Transverse colon (tissue), 4 donors: ENCODE measurements at regions not wholly inside any gene's neighbourhood (a gene's known extent, or its start where the extent isn't known, plus 50 kb on each side); places are given as distances from the start of the nearest gene placed in this dataset.
A peak's percentile ranks its signal among the peaks of the same experiment; 100 is the strongest.

Experiments
- DNase-seq: peaks from one replicate; pipeline ENCODE4 v3.0.0-alpha.2; 2019
- H3K27ac ChIP-seq, 4 donors: fragments of 200-600 bp; sonication (generic); 2 replicates each; pipeline ENCODE4 v1.5.1; 2016 to 2018; ENCODE audit warnings: inconsistent platforms in 4 of 4
- H3K27me3 ChIP-seq: fragments of 200-600 bp; sonication (generic); 2 replicates; pipeline ENCODE4 v1.5.1; 2017; ENCODE audit warnings: inconsistent platforms
- H3K36me3 ChIP-seq, 4 donors: fragments of 200-600 bp; sonication (generic); 2 replicates each; pipeline ENCODE4 v1.5.1; 2017 to 2019; ENCODE audit warnings: inconsistent platforms in 4 of 4
- H3K4me1 ChIP-seq, 4 donors: fragments of 200-600 bp; sonication (generic); 2 replicates each; pipeline ENCODE4 v1.5.1; 2017 to 2020; ENCODE audit warnings: inconsistent platforms in 4 of 4
- H3K4me3 ChIP-seq, 4 donors: fragments of 200-600 bp; sonication (generic); 1 replicate in 1 of 4; 2 replicates in 3 of 4; pipeline versions ENCODE4 v1.5.1 to v1.6.1; 2017 to 2019; ENCODE audit warnings: inconsistent platforms in 4 of 4
- H3K9me3 ChIP-seq, 2 donors: fragments of 200-600 bp; sonication (generic); 2 replicates each; pipeline ENCODE4 v1.5.1; 2017 to 2019; ENCODE audit warnings: inconsistent platforms in 2 of 2
- CTCF ChIP-seq, 5 experiments: fragments of 200-600 bp in 3 of 5; fragments of 450-650 bp in 2 of 5; sonication (generic) in 3 of 5; IDR thresholded peaks; 1 replicate in 2 of 5; 2 replicates in 3 of 5; pipeline ENCODE4 v1.5.1; 2016 to 2017; ENCODE audit warnings: antibody characterized with exemption in 5 of 5, inconsistent platforms in 3 of 5, mild to moderate bottlenecking in 2 of 5, moderate library complexity in 1 of 5
- EP300 ChIP-seq: sonication (generic); formaldehyde crosslinking; IDR thresholded peaks from one replicate; pipeline ENCODE4 v1.6.1; 2017; ENCODE audit warnings: antibody characterized with exemption, low read depth
- POLR2A ChIP-seq: fragments of 450-650 bp; IDR thresholded peaks from one replicate; pipeline ENCODE4 v1.6.1; 2016; ENCODE audit warnings: antibody characterized with exemption, mild to moderate bottlenecking, moderate library complexity
- POLR2AphosphoS5 ChIP-seq, 3 donors: sonication (generic); formaldehyde crosslinking; IDR thresholded peaks; one replicate each; pipeline ENCODE4 v1.6.1; 2016; ENCODE audit warnings: antibody characterized with exemption in 3 of 3
- WGBS, 2 donors: methylation state at CpG; one replicate each; pipeline ENCODE4 v1.1.5; 2018; ENCODE audit warnings: low coverage in 1 of 2; 5-methylcytosine and 5-hydroxymethylcytosine counted together
- in situ Hi-C, 4 donors: fragments of 200-750 bp; cut with MboI; loops; one replicate each; pipeline versions ENCODE4 v1.15.0 to v1.15.1; 2017; ENCODE audit warnings: low sequenced_read_pairs in 3 of 4, low pct_ligation_motif_present in 1 of 4, low pct_unique_long_range_greater_than_20kb in 1 of 4
- intact Hi-C: fragments of 100-400 bp; cut with DNase I; formaldehyde crosslinking; loops from one replicate; pipeline ENCODE4 v1.15.1; 2023; ENCODE audit warnings: low total_unique reads

- TF ChIP-seq POLR2AphosphoS5 (IDR thresholded peaks at IDR 0.05), result no peak
- TF ChIP-seq POLR2A, result no peak
- no peak for TF ChIP-seq CTCF (IDR thresholded peaks at IDR 0.05)
- no peak for TF ChIP-seq EP300
- H3K36me3 ChIP-seq, result no peaks in the 10 kb centered on the region
- intact Hi-C loops (no loop called here), in situ Hi-C loops (no loop called here)
- no peak for DNase-seq
- H3K9me3 ChIP-seq, result no peaks in the 10 kb centered on the region
- H3K4me3 ChIP-seq, result no peak overlapping the region
- H3K4me1 ChIP-seq, result no peaks in the 10 kb centered on the region
- WGBS, 2 donors, result 78 to 86% methylated on average over 6 of the region's 6 CpGs
- no peak overlapping the region for H3K27ac ChIP-seq
- H3K27me3 ChIP-seq, result no peaks in the 10 kb centered on the region
These were observed 648.3 kb upstream of the SPRY2 start for GRCh38 chr13:80989241-80989640.

GRCh38 chr13:80988391-80989151, 647.6 kb upstream of the SPRY2 start:
- 73 to 76% methylated on average over 6 of the region's 6 CpGs for WGBS, 2 donors
- Histone ChIP-seq H3K4me3 (no peak overlapping the region), H3K4me1 (no peaks in the 10 kb centered on the region), H3K36me3 (no peaks in the 10 kb centered on the region), H3K27me3 (no peaks in the 10 kb centered on the region), H3K27ac (no peak overlapping the region), H3K9me3 (no peaks in the 10 kb centered on the region)
- no peak for DNase-seq
- intact Hi-C loops, result no loop called here
- in situ Hi-C loops, result no loop called here
- no peak for TF ChIP-seq CTCF (IDR thresholded peaks at IDR 0.05)
- TF ChIP-seq EP300, result no peak
- no peak for TF ChIP-seq POLR2A
- no peak for TF ChIP-seq POLR2AphosphoS5 (IDR thresholded peaks at IDR 0.05)

- TF ChIP-seq POLR2AphosphoS5 (IDR thresholded peaks at IDR 0.05), result no peak
- TF ChIP-seq CTCF (IDR thresholded peaks at IDR 0.05), result peak; percentile 57 to 76 (median 62)
- no peak for TF ChIP-seq EP300
- TF ChIP-seq POLR2A, result no peak
- no peak overlapping the region for H3K27ac ChIP-seq
- H3K27me3 ChIP-seq, result no peaks in the 10 kb centered on the region
- in situ Hi-C loops, result no loop called here
- H3K4me1 ChIP-seq, result no peaks in the 10 kb centered on the region
- 46 to 48% methylated on average over 9 of the region's 9 CpGs for WGBS, 2 donors
- no peak overlapping the region for H3K4me3 ChIP-seq
- H3K36me3 ChIP-seq, result no peaks in the 10 kb centered on the region
- intact Hi-C loops, result no loop called here
- peak; percentile 26 for DNase-seq
- no peaks in the 10 kb centered on the region for H3K9me3 ChIP-seq
These were observed 638.2 kb upstream of the SPRY2 start for GRCh38 chr13:80979035-80979641.

- Histone ChIP-seq H3K36me3 (no peaks in the 10 kb centered on the region), H3K9me3 (no peaks in the 10 kb centered on the region), H3K4me1 (no peaks in the 10 kb centered on the region), H3K27me3 (no peaks in the 10 kb centered on the region), H3K4me3 (no peak overlapping the region), H3K27ac (no peak overlapping the region)
- no peak for TF ChIP-seq POLR2A
- TF ChIP-seq POLR2AphosphoS5 (IDR thresholded peaks at IDR 0.05), result no peak
- no peak for TF ChIP-seq EP300
- TF ChIP-seq CTCF (IDR thresholded peaks at IDR 0.05), result no peak
- intact Hi-C loops (no loop called here), in situ Hi-C loops (no loop called here)
- no peak for DNase-seq
- WGBS, 2 donors, result 77 to 100% methylated on average over 1 to 4 of the region's 4 CpGs
These were observed 636.2 kb upstream of the SPRY2 start for GRCh38 chr13:80977168-80977567.
